Transverse colon (tissue), 4 donors: ENCODE measurements at regions not wholly inside any gene's neighbourhood (a gene's known extent, or its start where the extent isn't known, plus 50 kb on each side); places are given as distances from the start of the nearest gene placed in this dataset.
"Not testable (repeated sequence)": the region's sequence is repeated elsewhere in the genome, so short reads cannot be mapped to it uniquely, and the experiment has no call there.

ENCODE experiments used
- DNase-seq: peaks from one replicate; pipeline ENCODE4 v3.0.0-alpha.2; 2019
- H3K27ac ChIP-seq, 4 donors: fragments of 200-600 bp; sonication (generic); 2 replicates each; pipeline ENCODE4 v1.5.1; 2016 to 2018; ENCODE audit warnings: inconsistent platforms in 4 of 4
- H3K27me3 ChIP-seq: fragments of 200-600 bp; sonication (generic); 2 replicates; pipeline ENCODE4 v1.5.1; 2017; ENCODE audit warnings: inconsistent platforms
- H3K36me3 ChIP-seq, 4 donors: fragments of 200-600 bp; sonication (generic); 2 replicates each; pipeline ENCODE4 v1.5.1; 2017 to 2019; ENCODE audit warnings: inconsistent platforms in 4 of 4
- H3K4me1 ChIP-seq, 4 donors: fragments of 200-600 bp; sonication (generic); 2 replicates each; pipeline ENCODE4 v1.5.1; 2017 to 2020; ENCODE audit warnings: inconsistent platforms in 4 of 4
- H3K4me3 ChIP-seq, 4 donors: fragments of 200-600 bp; sonication (generic); 1 replicate in 1 of 4; 2 replicates in 3 of 4; pipeline versions ENCODE4 v1.5.1 to v1.6.1; 2017 to 2019; ENCODE audit warnings: inconsistent platforms in 4 of 4
- H3K9me3 ChIP-seq, 2 donors: fragments of 200-600 bp; sonication (generic); 2 replicates each; pipeline ENCODE4 v1.5.1; 2017 to 2019; ENCODE audit warnings: inconsistent platforms in 2 of 2
- CTCF ChIP-seq, 5 experiments: fragments of 200-600 bp in 3 of 5; fragments of 450-650 bp in 2 of 5; sonication (generic) in 3 of 5; IDR thresholded peaks; 1 replicate in 2 of 5; 2 replicates in 3 of 5; pipeline ENCODE4 v1.5.1; 2016 to 2017; ENCODE audit warnings: antibody characterized with exemption in 5 of 5, inconsistent platforms in 3 of 5, mild to moderate bottlenecking in 2 of 5, moderate library complexity in 1 of 5
- EP300 ChIP-seq: sonication (generic); formaldehyde crosslinking; IDR thresholded peaks from one replicate; pipeline ENCODE4 v1.6.1; 2017; ENCODE audit warnings: antibody characterized with exemption, low read depth
- POLR2A ChIP-seq: fragments of 450-650 bp; IDR thresholded peaks from one replicate; pipeline ENCODE4 v1.6.1; 2016; ENCODE audit warnings: antibody characterized with exemption, mild to moderate bottlenecking, moderate library complexity
- POLR2AphosphoS5 ChIP-seq, 3 donors: sonication (generic); formaldehyde crosslinking; IDR thresholded peaks; one replicate each; pipeline ENCODE4 v1.6.1; 2016; ENCODE audit warnings: antibody characterized with exemption in 3 of 3
- WGBS, 2 donors: methylation state at CpG; one replicate each; pipeline ENCODE4 v1.1.5; 2018; ENCODE audit warnings: low coverage in 1 of 2; 5-methylcytosine and 5-hydroxymethylcytosine counted together
- in situ Hi-C, 4 donors: fragments of 200-750 bp; cut with MboI; loops; one replicate each; pipeline versions ENCODE4 v1.15.0 to v1.15.1; 2017; ENCODE audit warnings: low sequenced_read_pairs in 3 of 4, low pct_ligation_motif_present in 1 of 4, low pct_unique_long_range_greater_than_20kb in 1 of 4
- intact Hi-C: fragments of 100-400 bp; cut with DNase I; formaldehyde crosslinking; loops from one replicate; pipeline ENCODE4 v1.15.1; 2023; ENCODE audit warnings: low total_unique reads

GRCh38 chr9:16064771-16065170 is 511.9 kb downstream of the CCDC171 start:
- Histone ChIP-seq H3K36me3 (no peaks in the 10 kb centered on the region), H3K27me3 (no peaks in the 10 kb centered on the region), H3K27ac (no peak overlapping the region), H3K9me3 (no peaks in the 10 kb centered on the region), H3K4me1 (no peaks in the 10 kb centered on the region), H3K4me3 (no peak overlapping the region)
- no peak for DNase-seq
- WGBS, 2 donors, result 84 to 87% methylated on average over 8 of the region's 8 CpGs
- intact Hi-C loops, result no loop called here
- in situ Hi-C loops, result loop anchor here in 1 of 4 donors (25.0 kb wide), 1 partner anchor 102 kb away; no protein-coding TSS in a partner anchor
- TF ChIP-seq POLR2AphosphoS5 (IDR thresholded peaks at IDR 0.05) (no peak), POLR2A (no peak), EP300 (no peak), CTCF (IDR thresholded peaks at IDR 0.05) (no peak)

GRCh38 chr9:16066201-16066600 is 513.4 kb downstream of the CCDC171 start:
- 77 to 88% methylated on average over 3 to 4 of the region's 6 CpGs for WGBS, 2 donors
- in situ Hi-C loops, result loop anchor here in 1 of 4 donors (25.0 kb wide), 1 partner anchor 104 kb away; no protein-coding TSS in a partner anchor
- intact Hi-C loops, H3K27me3 ChIP-seq, H3K36me3 ChIP-seq, H3K4me1 ChIP-seq, DNase-seq, H3K4me3 ChIP-seq, H3K9me3 ChIP-seq, H3K27ac ChIP-seq: not testable (repeated sequence)

- Histone ChIP-seq H3K36me3 (no peaks in the 10 kb centered on the region), H3K27ac (no peak overlapping the region), H3K4me3 (no peak overlapping the region), H3K27me3 (no peaks in the 10 kb centered on the region), H3K4me1 (no peaks in the 10 kb centered on the region), H3K9me3 (no peaks in the 10 kb centered on the region)
- no peak for TF ChIP-seq POLR2AphosphoS5 (IDR thresholded peaks at IDR 0.05)
- no peak for TF ChIP-seq CTCF (IDR thresholded peaks at IDR 0.05)
- TF ChIP-seq POLR2A, result no peak
- no peak for TF ChIP-seq EP300
- no peak for DNase-seq
- 76 to 81% methylated on average over 9 of the region's 9 CpGs for WGBS, 2 donors
- in situ Hi-C loops (loop anchor here in 1 of 4 donors (25.0 kb wide), 1 partner anchor 106 kb away; no protein-coding TSS in a partner anchor), intact Hi-C loops (no loop called here)
These were observed 515.6 kb downstream of the CCDC171 start for GRCh38 chr9:16068476-16068875.

GRCh38 chr9:16069249-16069648 is 516.4 kb downstream of the CCDC171 start:
- no peaks in the 10 kb centered on the region for H3K4me1 ChIP-seq
- H3K27me3 ChIP-seq, result no peaks in the 10 kb centered on the region
- no peaks in the 10 kb centered on the region for H3K36me3 ChIP-seq
- H3K9me3 ChIP-seq, result no peaks in the 10 kb centered on the region
- TF ChIP-seq EP300 (no peak), POLR2A (no peak), POLR2AphosphoS5 (IDR thresholded peaks at IDR 0.05) (no peak), CTCF (IDR thresholded peaks at IDR 0.05) (no peak)
- no peak for DNase-seq
- no peak overlapping the region for H3K27ac ChIP-seq
- in situ Hi-C loops, result loop anchor here in 1 of 4 donors (25.0 kb wide), 1 partner anchor 107 kb away; no protein-coding TSS in a partner anchor
- WGBS, 2 donors, result 83 to 92% methylated on average over 12 to 13 of the region's 13 CpGs
- intact Hi-C loops, result no loop called here
- H3K4me3 ChIP-seq, result no peak overlapping the region
